ENCODE measurements at regions not wholly inside any gene's neighbourhood (a gene's known extent, or its start where the extent isn't known, plus 50 kb on each side); places are given as distances from the start of the nearest gene placed in this dataset.

GRCh38 chr7:38034062-38034908, 113.8 kb downstream of the EPDR1 start:
- no peak for DNase-seq (ENCODE audit: low read depth in 4 of 6, low spot score in 6 of 6)
- WGBS (ENCODE audit: insufficient coverage): 83% methylated on average over 3 of the region's 5 CpGs
- no peaks in the 10 kb centered on the region for H3K4me1 ChIP-seq (ENCODE audit: control insufficient read depth, insufficient read depth, low read length)
- H3K27ac ChIP-seq (ENCODE audit: low read depth, low read length): no peak overlapping the region
- peaks cover 4% of the 10 kb centered on the region for H3K9me3 ChIP-seq (ENCODE audit: control insufficient read depth, insufficient read depth, low read length)
- H3K4me3 ChIP-seq (ENCODE audit: low read depth, low read length): no peak overlapping the region
- no peaks in the 10 kb centered on the region for H3K27me3 ChIP-seq (ENCODE audit: control insufficient read depth, insufficient read depth, low read length)
- H3K36me3 ChIP-seq (ENCODE audit: control insufficient read depth, insufficient read depth, low read length): no peaks in the 10 kb centered on the region

- H3K27me3 ChIP-seq (ENCODE audit: control insufficient read depth, insufficient read depth, low read length): no peaks in the 10 kb centered on the region
- no peak overlapping the region for H3K27ac ChIP-seq (ENCODE audit: low read depth, low read length)
- no peak overlapping the region for H3K4me3 ChIP-seq (ENCODE audit: low read depth, low read length)
- 50% methylated on average over 2 of the region's 4 CpGs for WGBS (ENCODE audit: insufficient coverage)
- no peaks in the 10 kb centered on the region for H3K36me3 ChIP-seq (ENCODE audit: control insufficient read depth, insufficient read depth, low read length)
- peaks cover 4% of the 10 kb centered on the region for H3K9me3 ChIP-seq (ENCODE audit: control insufficient read depth, insufficient read depth, low read length)
- H3K4me1 ChIP-seq (ENCODE audit: control insufficient read depth, insufficient read depth, low read length): no peaks in the 10 kb centered on the region
- DNase-seq (ENCODE audit: low read depth in 4 of 6, low spot score in 6 of 6): no peak
These were observed 120.4 kb downstream of the EPDR1 start for GRCh38 chr7:38040831-38041230.

- 95% methylated on average over 18 of the region's 19 CpGs for WGBS (ENCODE audit: insufficient coverage)
- peaks cover 2% of the 10 kb centered on the region for H3K36me3 ChIP-seq (ENCODE audit: control insufficient read depth, insufficient read depth, low read length)
- no peak overlapping the region for H3K4me3 ChIP-seq (ENCODE audit: low read depth, low read length)
These were observed 128.4 kb upstream of the STARD3NL start for GRCh38 chr7:38049679-38050078.

GRCh38 chr7:38051311-38051710, 126.7 kb upstream of the STARD3NL start:
- H3K27ac ChIP-seq (ENCODE audit: low read depth, low read length): peak overlapping the region; percentile 82
- DNase-seq (ENCODE audit: low read depth in 4 of 6, low spot score in 6 of 6): no peak
- no peak overlapping the region for H3K4me3 ChIP-seq (ENCODE audit: low read depth, low read length)
- no peaks in the 10 kb centered on the region for H3K9me3 ChIP-seq (ENCODE audit: control insufficient read depth, insufficient read depth, low read length)
- no peaks in the 10 kb centered on the region for H3K27me3 ChIP-seq (ENCODE audit: control insufficient read depth, insufficient read depth, low read length)
- H3K4me1 ChIP-seq (ENCODE audit: control insufficient read depth, insufficient read depth, low read length): peaks cover 16% of the 10 kb centered on the region
- 90% methylated on average over 2 of the region's 2 CpGs for WGBS (ENCODE audit: insufficient coverage)
- peaks cover 2% of the 10 kb centered on the region for H3K36me3 ChIP-seq (ENCODE audit: control insufficient read depth, insufficient read depth, low read length)

More at GRCh38 chr7:38049679-38050078, 128.4 kb upstream of the STARD3NL start:
- Histone ChIP-seq H3K4me1 (ENCODE audit: control insufficient read depth, insufficient read depth, low read length) (peaks cover 10% of the 10 kb centered on the region), H3K27ac (ENCODE audit: low read depth, low read length) (no peak overlapping the region), H3K9me3 (ENCODE audit: control insufficient read depth, insufficient read depth, low read length) (no peaks in the 10 kb centered on the region), H3K27me3 (ENCODE audit: control insufficient read depth, insufficient read depth, low read length) (no peaks in the 10 kb centered on the region)
- DNase-seq (ENCODE audit: low read depth in 4 of 6, low spot score in 6 of 6): no peak

GRCh38 chr7:38051786-38052185, 126.3 kb upstream of the STARD3NL start:
- peak overlapping the region; percentile 82 for H3K27ac ChIP-seq (ENCODE audit: low read depth, low read length)
- H3K9me3 ChIP-seq (ENCODE audit: control insufficient read depth, insufficient read depth, low read length): no peaks in the 10 kb centered on the region
- H3K4me1 ChIP-seq (ENCODE audit: control insufficient read depth, insufficient read depth, low read length): peaks cover 16% of the 10 kb centered on the region
- H3K27me3 ChIP-seq (ENCODE audit: control insufficient read depth, insufficient read depth, low read length): no peaks in the 10 kb centered on the region
- no CpG with 5 or more reads among the region's 3 CpGs for WGBS (ENCODE audit: insufficient coverage)
- peak; percentile 44 to 89 (median 62) for DNase-seq (ENCODE audit: low read depth in 4 of 6, low spot score in 6 of 6)
- H3K36me3 ChIP-seq (ENCODE audit: control insufficient read depth, insufficient read depth, low read length): peaks cover 2% of the 10 kb centered on the region
- no peak overlapping the region for H3K4me3 ChIP-seq (ENCODE audit: low read depth, low read length)

- Histone ChIP-seq H3K4me3 (ENCODE audit: low read depth, low read length) (no peak overlapping the region), H3K27ac (ENCODE audit: low read depth, low read length) (no peak overlapping the region), H3K27me3 (ENCODE audit: control insufficient read depth, insufficient read depth, low read length) (no peaks in the 10 kb centered on the region), H3K36me3 (ENCODE audit: control insufficient read depth, insufficient read depth, low read length) (peaks cover 2% of the 10 kb centered on the region), H3K4me1 (ENCODE audit: control insufficient read depth, insufficient read depth, low read length) (peaks cover 16% of the 10 kb centered on the region), H3K9me3 (ENCODE audit: control insufficient read depth, insufficient read depth, low read length) (no peaks in the 10 kb centered on the region)
- peak in 1 of 6 donors; percentile 20 for DNase-seq (ENCODE audit: low read depth in 4 of 6, low spot score in 6 of 6)
- 100% methylated on average over 1 of the region's 2 CpGs for WGBS (ENCODE audit: insufficient coverage)
These were observed 125.3 kb upstream of the STARD3NL start for GRCh38 chr7:38052786-38053185.

- H3K27ac ChIP-seq (ENCODE audit: low read depth, low read length): no peak overlapping the region
- no peaks in the 10 kb centered on the region for H3K27me3 ChIP-seq (ENCODE audit: control insufficient read depth, insufficient read depth, low read length)
- peak in 1 of 6 donors; percentile 37 for DNase-seq (ENCODE audit: low read depth in 4 of 6, low spot score in 6 of 6)
- H3K4me1 ChIP-seq (ENCODE audit: control insufficient read depth, insufficient read depth, low read length): peaks cover 16% of the 10 kb centered on the region
- H3K9me3 ChIP-seq (ENCODE audit: control insufficient read depth, insufficient read depth, low read length): no peaks in the 10 kb centered on the region
- H3K4me3 ChIP-seq (ENCODE audit: low read depth, low read length): no peak overlapping the region
- peaks cover 2% of the 10 kb centered on the region for H3K36me3 ChIP-seq (ENCODE audit: control insufficient read depth, insufficient read depth, low read length)
- WGBS (ENCODE audit: insufficient coverage): 80% methylated on average over 3 of the region's 3 CpGs
These were observed 123.8 kb upstream of the STARD3NL start for GRCh38 chr7:38054199-38054598.

GRCh38 chr7:38057829-38058228, 120.2 kb upstream of the STARD3NL start:
- Histone ChIP-seq H3K36me3 (ENCODE audit: control insufficient read depth, insufficient read depth, low read length) (no peaks in the 10 kb centered on the region), H3K4me3 (ENCODE audit: low read depth, low read length) (no peak overlapping the region), H3K9me3 (ENCODE audit: control insufficient read depth, insufficient read depth, low read length) (no peaks in the 10 kb centered on the region), H3K27me3 (ENCODE audit: control insufficient read depth, insufficient read depth, low read length) (no peaks in the 10 kb centered on the region), H3K27ac (ENCODE audit: low read depth, low read length) (no peak overlapping the region), H3K4me1 (ENCODE audit: control insufficient read depth, insufficient read depth, low read length) (peaks cover 6% of the 10 kb centered on the region)
- WGBS (ENCODE audit: insufficient coverage): 63% methylated on average over 2 of the region's 4 CpGs
- DNase-seq (ENCODE audit: low read depth in 4 of 6, low spot score in 6 of 6): no peak

GRCh38 chr7:38060116-38060515, 117.9 kb upstream of the STARD3NL start:
- 39% methylated on average over 2 of the region's 4 CpGs for WGBS (ENCODE audit: insufficient coverage)
- no peak overlapping the region for H3K4me3 ChIP-seq (ENCODE audit: low read depth, low read length)
- H3K27ac ChIP-seq (ENCODE audit: low read depth, low read length): no peak overlapping the region
- DNase-seq (ENCODE audit: low read depth in 4 of 6, low spot score in 6 of 6): no peak
- H3K4me1 ChIP-seq (ENCODE audit: control insufficient read depth, insufficient read depth, low read length): peaks cover 3% of the 10 kb centered on the region
- no peaks in the 10 kb centered on the region for H3K36me3 ChIP-seq (ENCODE audit: control insufficient read depth, insufficient read depth, low read length)
- H3K27me3 ChIP-seq (ENCODE audit: control insufficient read depth, insufficient read depth, low read length): no peaks in the 10 kb centered on the region
- no peaks in the 10 kb centered on the region for H3K9me3 ChIP-seq (ENCODE audit: control insufficient read depth, insufficient read depth, low read length)

- WGBS (ENCODE audit: insufficient coverage): no CpG with 5 or more reads among the region's 1 CpG
- Histone ChIP-seq H3K4me1 (ENCODE audit: control insufficient read depth, insufficient read depth, low read length) (no peaks in the 10 kb centered on the region), H3K9me3 (ENCODE audit: control insufficient read depth, insufficient read depth, low read length) (no peaks in the 10 kb centered on the region), H3K27me3 (ENCODE audit: control insufficient read depth, insufficient read depth, low read length) (no peaks in the 10 kb centered on the region), H3K4me3 (ENCODE audit: low read depth, low read length) (no peak overlapping the region), H3K27ac (ENCODE audit: low read depth, low read length) (no peak overlapping the region), H3K36me3 (ENCODE audit: control insufficient read depth, insufficient read depth, low read length) (no peaks in the 10 kb centered on the region)
- no peak for DNase-seq (ENCODE audit: low read depth in 4 of 6, low spot score in 6 of 6)
These were observed 117.4 kb upstream of the STARD3NL start for GRCh38 chr7:38060637-38061036.

Measured in spinal cord (tissue), 9 donors.